HG02943 (cell line): ENCODE measurements at regions not wholly inside any gene's neighbourhood (a gene's known extent, or its start where the extent isn't known, plus 50 kb on each side); places are given as distances from the start of the nearest gene placed in this dataset.

Experiments used
- ATAC-seq: cut with Tn5 transposase; IDR thresholded peaks from one replicate; pipeline ENCODE4 v1.9.1; 2021; ENCODE audit warnings: mild to moderate bottlenecking, low read depth, moderate library complexity; ENCODE audit not compliant: unreplicated experiment

GRCh38 chr2:40559175-40559574, 107.3 kb upstream of the SLC8A1 start:
- no peak for ATAC-seq

DNA sequence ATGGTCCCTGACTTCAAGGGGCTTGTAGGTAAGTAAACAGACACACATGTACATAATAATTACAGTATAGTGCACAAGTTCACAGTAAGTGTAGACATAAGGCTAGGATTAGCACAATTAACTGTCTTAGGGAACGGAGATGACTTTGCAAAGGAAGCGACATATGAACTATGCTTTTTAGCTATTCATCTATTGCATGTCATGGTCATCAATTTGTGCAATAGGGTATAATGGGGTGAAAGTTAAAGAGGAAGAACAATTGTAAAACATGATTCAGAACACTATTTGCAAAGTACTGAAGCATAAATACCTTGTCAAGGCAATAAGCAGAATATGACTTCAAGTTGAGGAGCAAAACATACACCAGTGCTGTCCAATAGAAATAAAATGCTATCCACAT, 112.3 kb upstream of the SLC8A1 start:
- no peak for ATAC-seq

GRCh38 chr2:40579247-40579646, 127.4 kb upstream of the SLC8A1 start:
- ATAC-seq, result no peak

DNA sequence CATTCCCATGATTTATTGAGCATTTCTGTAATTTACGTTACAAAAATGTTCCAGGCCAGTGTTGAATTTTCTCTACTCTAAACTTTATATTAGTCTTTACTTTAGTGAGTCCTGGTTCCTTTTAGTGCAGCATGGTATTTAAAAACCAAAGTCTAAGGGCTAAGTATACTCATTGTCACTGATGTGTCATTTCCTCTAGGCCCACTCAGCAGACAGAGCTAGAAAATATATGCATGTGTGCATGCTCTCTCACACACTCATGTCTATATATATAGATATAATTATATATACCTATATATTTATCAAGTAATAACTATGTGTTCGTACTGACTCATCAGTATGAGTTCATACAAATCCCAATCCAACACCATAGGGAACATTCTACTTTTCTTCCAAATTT, 132.5 kb upstream of the SLC8A1 start:
- no peak for ATAC-seq

GRCh38 chr2:40591774-40592173, 139.9 kb upstream of the SLC8A1 start:
- ATAC-seq, result no peak

DNA sequence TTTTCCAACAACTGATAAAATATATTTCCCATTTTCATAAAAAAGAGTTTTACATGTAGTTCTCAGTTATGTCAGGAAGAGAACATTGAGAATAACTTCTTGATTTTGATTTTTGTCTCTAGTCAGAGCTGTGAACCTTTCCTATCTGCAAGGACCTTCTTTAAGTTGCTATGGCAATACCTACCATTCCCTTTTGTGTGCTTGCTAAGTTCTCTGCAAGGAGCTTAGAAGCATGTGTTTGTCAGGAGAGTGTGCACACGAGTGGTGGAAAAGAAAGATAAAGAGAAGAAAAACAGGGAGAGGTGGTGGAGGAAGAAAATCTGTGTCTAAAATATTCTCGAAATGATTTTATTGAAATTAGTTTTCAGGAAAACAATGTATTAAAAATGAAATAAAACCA, 140.3 kb upstream of the SLC8A1 start:
- no peak for ATAC-seq

DNA sequence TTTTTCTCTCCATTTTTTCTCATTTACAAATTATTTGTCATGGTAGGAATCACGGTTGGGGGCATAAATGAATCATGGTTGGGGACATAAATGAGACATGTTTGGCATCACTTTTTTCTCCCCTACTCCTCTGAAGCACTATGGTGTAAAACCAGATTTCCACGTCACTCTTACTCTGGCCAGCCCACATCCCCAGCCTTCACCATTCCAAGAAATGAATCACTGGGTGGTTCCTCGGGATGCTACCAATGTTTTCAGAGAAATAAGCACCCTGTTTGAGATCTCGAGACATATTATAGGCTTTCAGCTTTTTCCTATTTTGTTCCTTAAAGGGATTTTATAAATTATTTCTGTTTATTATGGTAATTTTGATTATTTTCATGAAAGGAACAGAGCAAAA, 155.0 kb upstream of the SLC8A1 start:
- ATAC-seq, result no peak

DNA sequence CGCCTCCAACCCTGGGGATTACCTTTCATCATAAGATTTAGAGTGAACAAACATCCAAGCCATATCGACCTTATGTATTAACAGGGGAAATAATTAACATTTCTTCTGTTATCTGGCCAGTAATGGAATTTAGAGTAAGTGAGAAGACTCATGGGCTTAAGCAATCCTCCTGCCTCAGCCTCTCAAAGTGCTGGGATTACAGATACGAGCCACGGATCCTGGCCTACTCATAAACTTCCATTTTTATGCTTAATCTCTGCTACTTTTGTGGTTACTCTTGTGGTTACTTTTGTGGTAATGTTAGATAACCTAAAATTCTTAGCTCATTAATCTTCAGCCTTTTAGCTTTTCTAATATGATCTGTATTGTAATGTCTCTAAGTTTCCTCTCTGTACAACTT, 159.3 kb upstream of the SLC8A1 start:
- no peak for ATAC-seq

- no peak for ATAC-seq
These were observed 174.0 kb upstream of the SLC8A1 start for GRCh38 chr2:40625849-40626248.

DNA sequence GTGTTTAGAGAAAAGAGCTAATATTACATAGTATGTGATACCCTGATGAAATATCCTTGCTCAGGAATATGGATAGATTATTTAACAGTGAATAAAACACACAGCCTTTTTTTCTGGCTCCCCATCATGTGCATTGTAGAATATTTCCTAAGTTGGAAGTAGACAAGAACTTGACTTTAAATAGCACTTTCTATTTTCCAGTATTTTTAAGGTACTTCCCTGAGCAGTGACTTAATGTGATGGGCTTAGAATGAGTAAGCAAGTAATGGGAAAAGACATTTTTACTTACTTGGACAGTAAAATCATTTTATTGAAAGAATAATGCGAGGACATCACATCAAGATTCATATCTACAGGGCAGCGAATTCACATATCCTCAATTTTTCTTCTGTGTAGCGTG, 176.7 kb upstream of the SLC8A1 start:
- no peak for ATAC-seq

DNA sequence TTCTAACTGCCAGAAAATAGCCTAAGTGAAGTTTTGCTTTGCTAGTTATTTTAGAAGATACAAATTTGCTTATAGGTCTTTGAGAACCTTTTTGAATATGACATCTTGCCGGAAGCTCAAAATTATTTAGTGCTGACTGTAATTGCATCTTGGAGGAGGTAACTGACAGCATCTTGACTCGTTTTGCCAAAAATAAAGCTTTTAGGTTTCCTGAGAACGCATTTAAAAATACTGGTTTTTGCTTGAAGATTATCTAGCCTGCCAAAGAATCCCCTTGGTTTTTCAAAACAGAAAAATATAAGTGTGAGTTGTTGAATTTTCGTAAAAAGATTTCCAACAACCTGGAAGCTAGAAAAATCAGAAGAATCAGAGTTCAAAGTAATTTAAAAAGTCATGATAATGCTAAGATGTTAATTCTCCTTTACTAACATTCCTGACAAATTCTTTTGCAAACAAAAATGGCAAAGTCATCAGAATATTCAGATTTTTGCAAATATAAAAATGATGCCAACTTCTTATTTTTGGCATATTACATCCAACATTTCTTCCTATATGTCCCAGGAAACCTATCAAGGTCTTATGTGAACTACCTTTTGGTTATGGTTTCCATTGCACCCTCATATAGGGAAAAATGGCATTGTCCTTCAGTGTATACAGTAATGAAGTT, 178.0 kb upstream of the SLC8A1 start:
- no peak for ATAC-seq

GRCh38 chr2:40639320-40639719, 187.4 kb upstream of the SLC8A1 start:
- ATAC-seq, result no peak

- no peak for ATAC-seq
These were observed 190.3 kb upstream of the SLC8A1 start for GRCh38 chr2:40642237-40642636.

GRCh38 chr2:40642726-40643125, 190.8 kb upstream of the SLC8A1 start:
- no peak for ATAC-seq

- ATAC-seq, result no peak
These were observed 194.8 kb upstream of the SLC8A1 start for GRCh38 chr2:40646642-40647041.

GRCh38 chr2:40652155-40652554, 200.3 kb upstream of the SLC8A1 start:
- ATAC-seq, result no peak

- ATAC-seq, result no peak
These were observed 201.9 kb upstream of the SLC8A1 start for GRCh38 chr2:40653829-40654228.

DNA sequence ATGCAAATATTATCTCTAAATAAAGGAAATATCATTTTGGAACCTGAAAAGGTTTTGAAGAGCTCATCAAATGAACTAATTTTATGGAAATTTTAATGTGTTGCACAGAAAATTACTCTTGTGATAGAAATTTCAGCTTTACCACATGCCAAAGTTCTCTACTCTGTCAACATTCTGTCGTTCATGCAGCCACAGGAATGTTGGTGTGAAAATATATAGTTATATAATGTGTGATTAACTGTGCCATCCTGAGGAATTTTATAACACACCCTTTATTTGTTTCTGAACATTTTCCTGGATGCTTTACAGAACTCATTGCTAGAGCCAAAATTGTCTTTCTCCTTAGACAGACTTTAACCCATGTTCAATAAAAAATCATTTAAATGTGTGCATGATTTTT, 202.5 kb upstream of the SLC8A1 start:
- ATAC-seq, result no peak

DNA sequence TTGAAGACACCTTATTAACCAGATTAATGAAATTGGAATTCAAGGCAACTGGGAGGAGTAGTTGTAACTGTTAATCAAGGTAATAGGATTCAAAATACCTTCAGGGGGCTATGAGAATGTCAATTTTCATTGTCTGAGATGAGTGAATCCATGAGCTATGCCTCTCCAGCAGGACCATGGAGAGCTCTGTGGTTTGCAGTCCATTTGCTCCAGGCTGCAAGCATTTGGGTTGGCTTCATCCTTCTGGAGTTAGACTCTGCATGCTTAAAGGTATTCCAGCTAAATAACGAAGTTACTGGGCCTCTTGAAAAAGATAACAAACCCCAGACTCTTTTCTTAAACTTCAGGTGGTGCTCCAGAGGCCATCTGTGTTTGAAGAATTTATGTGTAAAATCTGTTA, 207.1 kb upstream of the SLC8A1 start:
- no peak for ATAC-seq

- ATAC-seq, result no peak
These were observed 213.8 kb upstream of the SLC8A1 start for GRCh38 chr2:40665493-40666232.

- ATAC-seq, result no peak
These were observed 214.5 kb upstream of the SLC8A1 start for GRCh38 chr2:40666398-40666797.

GRCh38 chr2:40668425-40668824, 216.5 kb upstream of the SLC8A1 start:
- ATAC-seq, result no peak
